ENCODE measurements at regions not wholly inside any gene's neighbourhood (a gene's known extent, or its start where the extent isn't known, plus 50 kb on each side); places are given as distances from the start of the nearest gene placed in this dataset.
A peak's percentile ranks its signal among the peaks of the same experiment; 100 is the strongest.

DNA sequence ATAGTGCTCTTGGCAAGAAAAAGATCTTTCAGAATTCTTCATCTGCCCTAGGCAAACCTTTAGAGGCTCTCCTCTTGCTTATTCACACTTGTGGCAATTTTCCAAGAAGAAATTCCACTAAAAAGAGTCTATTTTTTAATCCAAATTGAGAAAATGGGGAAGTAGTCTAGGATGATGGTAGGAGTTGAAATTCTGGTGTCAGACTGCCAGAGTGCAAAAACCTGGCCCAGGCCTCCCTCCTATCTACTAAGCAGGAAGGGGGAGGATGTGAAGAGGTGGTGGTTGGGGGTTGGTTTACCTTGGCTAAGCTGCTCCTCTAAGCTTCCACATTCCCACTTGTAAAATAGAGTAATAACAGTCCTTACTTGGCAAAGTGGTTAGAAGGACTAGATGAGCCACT is 120.6 kb upstream of the KCNJ15 start:
- no peak for FAIRE-seq
- POLR2A ChIA-PET: no interaction called here

GRCh38 chr21:38139380-38140168 is 117.2 kb upstream of the KCNJ15 start:
- ChIA-PET CTCF (interaction anchor here (0.7 to 1.6 kb wide), 4 partner anchors 10 to 216 kb away, joined by 3 to 10 read pairs (median 6); no protein-coding TSS in a partner anchor), POLR2A (interaction anchor here (0.8 to 1.9 kb wide), 4 partner anchors 120 to 575 kb away, joined by 3 to 13 read pairs (median 6); no protein-coding TSS in a partner anchor)
- peaks cover 46% of the 10 kb centered on the region for H3K9me3 ChIP-seq
- H3K4me1 ChIP-seq: peaks cover 56% of the 10 kb centered on the region
- DNase-seq (ENCODE audit: low read depth in 1 of 2, low spot score in 1 of 2) (peak; percentile 66 to 98), FAIRE-seq (no peak), ATAC-seq (peak; percentile 90 to 95)
- H3K4me2 ChIP-seq: peak overlapping the region; percentile 81
- no peak overlapping the region for H3K4me3 ChIP-seq
- TF ChIP-seq HOXB13 (CRISPR knock-in tag; IDR thresholded peaks at IDR 0.05; ENCODE audit: low read depth) (peak; percentile 35; the same call in 1 of the 2 replicates), ATOH8 (CRISPR knock-in tag; IDR thresholded peaks at IDR 0.05; ENCODE audit: low read depth) (no peak), ZFP36 (IDR thresholded peaks at IDR 0.05; ENCODE audit: borderline replicate concordance, partially characterized antibody) (peak; percentile 42), TFCP2L1 (CRISPR knock-in tag; IDR thresholded peaks at IDR 0.05) (no peak), ZSCAN20 (CRISPR knock-in tag; IDR thresholded peaks at IDR 0.05) (0 out of 2 replicates have a peak, but pooled peaks have one; percentile 53), POLR2A (IDR thresholded peaks at IDR 0.05; ENCODE audit: low read length) (no peak), EP300 (IDR thresholded peaks at IDR 0.05) (peak; percentile 99), RNF2 (IDR thresholded peaks at IDR 0.05; ENCODE audit: borderline replicate concordance, low read depth) (no peak), SMC3 (IDR thresholded peaks at IDR 0.05) (peak; percentile 72), RFX5 (IDR thresholded peaks at IDR 0.05) (no peak), BCL3 (IDR thresholded peaks at IDR 0.05) (peak; percentile 99), JUN (IDR thresholded peaks at IDR 0.05) (peak; percentile 98 to 99), MYC (IDR thresholded peaks at IDR 0.05; ENCODE audit: borderline replicate concordance, low read length) (no peak), EHF (CRISPR knock-in tag; IDR thresholded peaks at IDR 0.05) (0 out of 2 replicates have a peak, but pooled peaks have one; percentile 66), TP53 (CRISPR knock-in tag; IDR thresholded peaks at IDR 0.05) (0 out of 2 replicates have a peak, but pooled peaks have one; percentile 43), CBX8 (IDR thresholded peaks at IDR 0.05) (no peak), HOXB5 (CRISPR knock-in tag; IDR thresholded peaks at IDR 0.05) (peak; percentile 85), CEBPB (IDR thresholded peaks at IDR 0.05) (peak; percentile 100), FOXS1 (CRISPR knock-in tag; IDR thresholded peaks at IDR 0.05) (peak; percentile 38; the same call in 1 of the 2 replicates), GATA3 (IDR thresholded peaks at IDR 0.05; ENCODE audit: borderline replicate concordance) (peak; percentile 99), RAD21 (conservative IDR thresholded peaks at IDR 0.05 in 1 of 2, IDR thresholded peaks at IDR 0.05 in 1 of 2) (peak; percentile 2 to 71; a peak in 4 of 5 replicates), RARB (CRISPR knock-in tag; IDR thresholded peaks at IDR 0.05) (peak; percentile 91), HES2 (IDR thresholded peaks at IDR 0.05) (peak; percentile 100), MAFK (IDR thresholded peaks at IDR 0.05; ENCODE audit: partially characterized antibody) (no peak), CHD2 (IDR thresholded peaks at IDR 0.05; ENCODE audit: low read length, partially characterized antibody) (peak; percentile 27), JUNB (IDR thresholded peaks at IDR 0.05) (peak; percentile 97), FOSL2 (IDR thresholded peaks at IDR 0.05) (peak; percentile 67; the same call in 1 of the 2 replicates), FOSL2 (CRISPR knock-in tag; IDR thresholded peaks at IDR 0.05) (peak; percentile 93)
- TF ChIP-seq, protein P1, sequence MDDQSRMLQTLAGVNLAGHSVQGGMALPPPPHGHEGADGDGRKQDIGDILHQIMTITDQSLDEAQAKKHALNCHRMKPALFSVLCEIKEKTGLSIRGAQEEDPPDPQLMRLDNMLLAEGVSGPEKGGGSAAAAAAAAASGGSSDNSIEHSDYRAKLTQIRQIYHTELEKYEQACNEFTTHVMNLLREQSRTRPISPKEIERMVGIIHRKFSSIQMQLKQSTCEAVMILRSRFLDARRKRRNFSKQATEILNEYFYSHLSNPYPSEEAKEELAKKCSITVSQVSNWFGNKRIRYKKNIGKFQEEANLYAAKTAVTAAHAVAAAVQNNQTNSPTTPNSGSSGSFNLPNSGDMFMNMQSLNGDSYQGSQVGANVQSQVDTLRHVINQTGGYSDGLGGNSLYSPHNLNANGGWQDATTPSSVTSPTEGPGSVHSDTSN (IDR thresholded peaks at IDR 0.05): peak; percentile 83; the same call in 1 of the 2 replicates
- TF ChIP-seq, protein P2, sequence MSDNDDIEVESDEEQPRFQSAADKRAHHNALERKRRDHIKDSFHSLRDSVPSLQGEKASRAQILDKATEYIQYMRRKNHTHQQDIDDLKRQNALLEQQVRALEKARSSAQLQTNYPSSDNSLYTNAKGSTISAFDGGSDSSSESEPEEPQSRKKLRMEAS (IDR thresholded peaks at IDR 0.05): peak; percentile 88
- TF ChIP-seq, protein P3, sequence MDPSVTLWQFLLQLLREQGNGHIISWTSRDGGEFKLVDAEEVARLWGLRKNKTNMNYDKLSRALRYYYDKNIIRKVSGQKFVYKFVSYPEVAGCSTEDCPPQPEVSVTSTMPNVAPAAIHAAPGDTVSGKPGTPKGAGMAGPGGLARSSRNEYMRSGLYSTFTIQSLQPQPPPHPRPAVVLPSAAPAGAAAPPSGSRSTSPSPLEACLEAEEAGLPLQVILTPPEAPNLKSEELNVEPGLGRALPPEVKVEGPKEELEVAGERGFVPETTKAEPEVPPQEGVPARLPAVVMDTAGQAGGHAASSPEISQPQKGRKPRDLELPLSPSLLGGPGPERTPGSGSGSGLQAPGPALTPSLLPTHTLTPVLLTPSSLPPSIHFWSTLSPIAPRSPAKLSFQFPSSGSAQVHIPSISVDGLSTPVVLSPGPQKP (IDR thresholded peaks at IDR 0.05; ENCODE audit: low read depth, low read length): no peak
- 17% methylated on average over 5 of the region's 5 CpGs for WGBS (ENCODE audit: missing lambda C conversion rate)
- peak overlapping the region; percentile 93 to 99 for H3K27ac ChIP-seq

More for the DNA sequence above, 120.6 kb upstream of the KCNJ15 start:
- Histone ChIP-seq H3K4me3 (no peak overlapping the region), H3K4me1 (peaks cover 45% of the 10 kb centered on the region), H3K27ac (peak overlapping the region; percentile 85 to 99), H3K4me2 (peak overlapping the region; percentile 44), H3K9me3 (peaks cover 15% of the 10 kb centered on the region; the same call in 1 of the 3 replicates)
- peak in 1 of 2 experiments; percentile 56 for DNase-seq (ENCODE audit: low read depth in 1 of 2, low spot score in 1 of 2)
- no peak; a peak in 1 of 6 replicates for ATAC-seq
- TF ChIP-seq RAD21 (conservative IDR thresholded peaks at IDR 0.05 in 1 of 2, IDR thresholded peaks at IDR 0.05 in 1 of 2) (peak in 1 of 2 experiments; percentile 22; a peak in 1 of 5 replicates), JUNB (IDR thresholded peaks at IDR 0.05) (0 out of 2 replicates have a peak, but pooled peaks have one; percentile 33), JUN (IDR thresholded peaks at IDR 0.05) (0 out of 5 replicates have a peak, but pooled peaks of 1 of the 2 experiments have one; percentile 22), EP300 (IDR thresholded peaks at IDR 0.05) (peak; percentile 43 to 64; a peak in 2 of 5 replicates), HEYL (CRISPR knock-in tag; IDR thresholded peaks at IDR 0.05) (no peak), HDAC2 (IDR thresholded peaks at IDR 0.05) (no peak)
- CTCF ChIA-PET: interaction anchor here (1.2 kb wide), 1 partner anchor 10 kb away, joined by 4 read pairs; no protein-coding TSS in a partner anchor

Data from A549 (cell line).